ENCODE measurements at regions not wholly inside any gene's neighbourhood (a gene's known extent, or its start where the extent isn't known, plus 50 kb on each side); places are given as distances from the start of the nearest gene placed in this dataset.
"Not testable (repeated sequence)": the region's sequence is repeated elsewhere in the genome, so short reads cannot be mapped to it uniquely, and the experiment has no call there.

GRCh38 chr5:8831251-8831650 is 714.6 kb downstream of the SEMA5A start:
- CTCF ChIA-PET = no interaction called here
- no peak for DNase-seq
- Mint-ChIP-seq H3K27me3 (no peaks in the 10 kb centered on the region), H3K4me3 (no peak overlapping the region), H3K36me3 (ENCODE audit: low read depth) (no peaks in the 10 kb centered on the region), H3K9me3 (no peaks in the 10 kb centered on the region), H3K4me1 (no peaks in the 10 kb centered on the region), H3K27ac (no peak overlapping the region)
- POLR2A ChIA-PET = no interaction called here

- ChIA-PET POLR2A (no interaction called here), CTCF (no interaction called here)
- no peak overlapping the region for H3K4me3 Mint-ChIP-seq
- H3K36me3 Mint-ChIP-seq (ENCODE audit: low read depth) = no peaks in the 10 kb centered on the region
- H3K27ac Mint-ChIP-seq = no peak overlapping the region
- H3K4me1 Mint-ChIP-seq = no peaks in the 10 kb centered on the region
- H3K9me3 Mint-ChIP-seq = no peaks in the 10 kb centered on the region
- DNase-seq = no peak
- no peaks in the 10 kb centered on the region for H3K27me3 Mint-ChIP-seq
Measured at GRCh38 chr5:8831854-8832253, 714.0 kb downstream of the SEMA5A start.

- no peak overlapping the region for H3K4me3 Mint-ChIP-seq
- H3K4me1 Mint-ChIP-seq = no peaks in the 10 kb centered on the region
- ChIA-PET CTCF (no interaction called here), POLR2A (no interaction called here)
- H3K9me3 Mint-ChIP-seq = peaks cover 10% of the 10 kb centered on the region
- no peak for DNase-seq
- H3K27me3 Mint-ChIP-seq = no peaks in the 10 kb centered on the region
- H3K36me3 Mint-ChIP-seq (ENCODE audit: low read depth) = peaks cover 2% of the 10 kb centered on the region
- H3K27ac Mint-ChIP-seq = no peak overlapping the region
Measured at GRCh38 chr5:8839361-8840055, 706.4 kb downstream of the SEMA5A start.

GRCh38 chr5:8840237-8840636 is 705.6 kb downstream of the SEMA5A start:
- CTCF ChIA-PET = no interaction called here

GRCh38 chr5:8840746-8841145 is 705.1 kb downstream of the SEMA5A start:
- H3K4me1 Mint-ChIP-seq; CTCF ChIA-PET; POLR2A ChIA-PET; H3K4me3 Mint-ChIP-seq; H3K27me3 Mint-ChIP-seq; H3K27ac Mint-ChIP-seq; H3K36me3 Mint-ChIP-seq (ENCODE audit: low read depth); DNase-seq: not testable (repeated sequence)
- peaks cover 10% of the 10 kb centered on the region for H3K9me3 Mint-ChIP-seq

More at GRCh38 chr5:8840237-8840636, 705.6 kb downstream of the SEMA5A start:
- Mint-ChIP-seq H3K27ac (no peak overlapping the region), H3K4me1 (no peaks in the 10 kb centered on the region), H3K4me3 (no peak overlapping the region), H3K27me3 (no peaks in the 10 kb centered on the region), H3K9me3 (peaks cover 10% of the 10 kb centered on the region), H3K36me3 (ENCODE audit: low read depth) (peaks cover 2% of the 10 kb centered on the region)
- POLR2A ChIA-PET = no interaction called here
- DNase-seq = no peak

- Mint-ChIP-seq H3K27me3 (no peaks in the 10 kb centered on the region), H3K27ac (no peak overlapping the region), H3K9me3 (peaks cover 10% of the 10 kb centered on the region), H3K4me3 (no peak overlapping the region), H3K4me1 (no peaks in the 10 kb centered on the region), H3K36me3 (ENCODE audit: low read depth) (peaks cover 2% of the 10 kb centered on the region)
- POLR2A ChIA-PET = no interaction called here
- DNase-seq = no peak
- CTCF ChIA-PET = no interaction called here
Measured at GRCh38 chr5:8842971-8843551, 702.8 kb downstream of the SEMA5A start.

- Mint-ChIP-seq H3K4me1 (no peaks in the 10 kb centered on the region), H3K9me3 (peaks cover 6% of the 10 kb centered on the region), H3K36me3 (ENCODE audit: low read depth) (peaks cover 2% of the 10 kb centered on the region), H3K27ac (no peak overlapping the region), H3K27me3 (no peaks in the 10 kb centered on the region), H3K4me3 (no peak overlapping the region)
- no peak for DNase-seq
- ChIA-PET POLR2A (no interaction called here), CTCF (no interaction called here)
Measured at GRCh38 chr5:8843771-8844170, 702.1 kb downstream of the SEMA5A start.

- CTCF ChIA-PET = no interaction called here
- Mint-ChIP-seq H3K27me3 (no peaks in the 10 kb centered on the region), H3K9me3 (peaks cover 6% of the 10 kb centered on the region), H3K27ac (no peak overlapping the region), H3K4me1 (no peaks in the 10 kb centered on the region), H3K4me3 (no peak overlapping the region), H3K36me3 (ENCODE audit: low read depth) (peaks cover 2% of the 10 kb centered on the region)
- DNase-seq = no peak
- POLR2A ChIA-PET = no interaction called here
Measured at GRCh38 chr5:8844206-8844605, 701.7 kb downstream of the SEMA5A start.

- CTCF ChIA-PET = no interaction called here
- POLR2A ChIA-PET = no interaction called here
- peaks cover 2% of the 10 kb centered on the region for H3K36me3 Mint-ChIP-seq (ENCODE audit: low read depth)
- DNase-seq = no peak
- H3K27me3 Mint-ChIP-seq = no peaks in the 10 kb centered on the region
- H3K9me3 Mint-ChIP-seq = peaks cover 6% of the 10 kb centered on the region
- H3K4me1 Mint-ChIP-seq = no peaks in the 10 kb centered on the region
- H3K27ac Mint-ChIP-seq = no peak overlapping the region
- H3K4me3 Mint-ChIP-seq = no peak overlapping the region
Measured at GRCh38 chr5:8844847-8845246, 701.0 kb downstream of the SEMA5A start.

GRCh38 chr5:8845296-8845695 is 700.6 kb downstream of the SEMA5A start:
- peaks cover 2% of the 10 kb centered on the region for H3K36me3 Mint-ChIP-seq (ENCODE audit: low read depth)
- H3K9me3 Mint-ChIP-seq = peaks cover 9% of the 10 kb centered on the region
- H3K27ac Mint-ChIP-seq = no peak overlapping the region
- H3K4me3 Mint-ChIP-seq = no peak overlapping the region
- DNase-seq = no peak
- no peaks in the 10 kb centered on the region for H3K27me3 Mint-ChIP-seq
- ChIA-PET POLR2A (no interaction called here), CTCF (no interaction called here)
- H3K4me1 Mint-ChIP-seq = no peaks in the 10 kb centered on the region

- H3K27me3 Mint-ChIP-seq = no peaks in the 10 kb centered on the region
- H3K4me3 Mint-ChIP-seq = no peak overlapping the region
- no peaks in the 10 kb centered on the region for H3K36me3 Mint-ChIP-seq (ENCODE audit: low read depth)
- no peak overlapping the region for H3K27ac Mint-ChIP-seq
- ChIA-PET POLR2A (no interaction called here), CTCF (no interaction called here)
- DNase-seq = no peak
- peaks cover 6% of the 10 kb centered on the region for H3K9me3 Mint-ChIP-seq
- H3K4me1 Mint-ChIP-seq = no peaks in the 10 kb centered on the region
Measured at GRCh38 chr5:8848366-8848765, 697.5 kb downstream of the SEMA5A start.

GRCh38 chr5:8848997-8849594 is 696.8 kb downstream of the SEMA5A start:
- Mint-ChIP-seq H3K9me3 (peaks cover 3% of the 10 kb centered on the region), H3K36me3 (ENCODE audit: low read depth) (no peaks in the 10 kb centered on the region), H3K27me3 (no peaks in the 10 kb centered on the region), H3K4me3 (no peak overlapping the region), H3K27ac (no peak overlapping the region), H3K4me1 (no peaks in the 10 kb centered on the region)
- ChIA-PET CTCF (no interaction called here), POLR2A (no interaction called here)
- DNase-seq = no peak

- H3K9me3 Mint-ChIP-seq = peaks cover 5% of the 10 kb centered on the region
- no peak overlapping the region for H3K27ac Mint-ChIP-seq
- ChIA-PET POLR2A (no interaction called here), CTCF (no interaction called here)
- H3K27me3 Mint-ChIP-seq = no peaks in the 10 kb centered on the region
- no peaks in the 10 kb centered on the region for H3K36me3 Mint-ChIP-seq (ENCODE audit: low read depth)
- no peak for DNase-seq
- H3K4me3 Mint-ChIP-seq = no peak overlapping the region
- no peaks in the 10 kb centered on the region for H3K4me1 Mint-ChIP-seq
Measured at GRCh38 chr5:8851101-8851500, 694.8 kb downstream of the SEMA5A start.

- POLR2A ChIA-PET = no interaction called here
- Mint-ChIP-seq H3K9me3 (peaks cover 3% of the 10 kb centered on the region), H3K36me3 (ENCODE audit: low read depth) (no peaks in the 10 kb centered on the region)
Measured at GRCh38 chr5:8857051-8857450, 688.8 kb downstream of the SEMA5A start.

More at GRCh38 chr5:8857051-8857450, 688.8 kb downstream of the SEMA5A start:
- H3K4me1 Mint-ChIP-seq = no peaks in the 10 kb centered on the region
- H3K4me3 Mint-ChIP-seq = no peak overlapping the region
- CTCF ChIA-PET = no interaction called here
- no peak for DNase-seq
- H3K27ac Mint-ChIP-seq = no peak overlapping the region
- no peaks in the 10 kb centered on the region for H3K27me3 Mint-ChIP-seq

All from activated CD4-positive, alpha-beta memory T cell treated with anti-CD3 and anti-CD28 coated beads, Interleukin-2, amount 10 ng/mL, durations not matched to agents 7 days and 5 days (primary cell).